Upper lobe of left lung (tissue), 6 donors: ENCODE measurements at regions not wholly inside any gene's neighbourhood (a gene's known extent, or its start where the extent isn't known, plus 50 kb on each side); places are given as distances from the start of the nearest gene placed in this dataset.

Source experiments
- ATAC-seq, 2 donors: fragments of 200-7000 bp; cut with Tn5 transposase; one replicate each; pipeline ENCODE4 v1.9.1; 2022; ENCODE audit warnings: mild to moderate bottlenecking in 2 of 2, moderate library complexity in 2 of 2; ENCODE audit not compliant: low FRiP score in 2 of 2
- DNase-seq, 2 donors: peaks; one replicate each; pipeline ENCODE4 v3.0.0-alpha.2; 2019 to 2020
- H3K27ac ChIP-seq, 4 donors: fragments of 200-600 bp; sonication (generic); one replicate each; pipeline ENCODE4 v1.5.1; 2016 to 2019
- H3K27me3 ChIP-seq, 4 donors: fragments of 200-600 bp; sonication (generic); one replicate each; pipeline ENCODE4 v1.5.1; 2017 to 2019
- H3K36me3 ChIP-seq, 4 donors: fragments of 200-600 bp; sonication (generic); one replicate each; pipeline ENCODE4 v1.5.1; 2016 to 2019
- H3K4me1 ChIP-seq, 4 donors: fragments of 200-600 bp; sonication (generic); one replicate each; pipeline ENCODE4 v1.5.1; 2018 to 2019
- H3K4me3 ChIP-seq, 4 donors: fragments of 200-600 bp; sonication (generic); one replicate each; pipeline ENCODE4 v1.5.1; 2017 to 2019; ENCODE audit warnings: mild to moderate bottlenecking in 2 of 4, moderate library complexity in 1 of 4
- H3K9me3 ChIP-seq, 4 donors: fragments of 200-600 bp; sonication (generic); one replicate each; pipeline ENCODE4 v1.5.1; 2018 to 2019
- EP300 ChIP-seq, 4 donors: sonication (generic); formaldehyde crosslinking; IDR thresholded peaks; one replicate each; pipeline ENCODE4 v1.5.1; 2017; ENCODE audit warnings: antibody characterized with exemption in 4 of 4, control low read depth in 2 of 4
- POLR2A ChIP-seq, 4 donors: fragments of 450-650 bp; IDR thresholded peaks; one replicate each; pipeline ENCODE4 v1.5.1; 2016 to 2017; ENCODE audit warnings: antibody characterized with exemption in 4 of 4, mild to moderate bottlenecking in 2 of 4
- POLR2AphosphoS5 ChIP-seq, 2 donors: sonication (generic); formaldehyde crosslinking; IDR thresholded peaks; one replicate each; pipeline ENCODE4 v1.5.1; 2017; ENCODE audit warnings: antibody characterized with exemption in 2 of 2
- WGBS, 2 donors: methylation state at CpG; one replicate each; pipeline ENCODE4 v1.1.5; 2017 to 2018; 5-methylcytosine and 5-hydroxymethylcytosine counted together
- TF ChIP-seq, protein P1 (sequence below), 6 experiments: fragments of 450-650 bp in 4 of 6; fragments of 200-600 bp in 2 of 6; sonication (generic) in 2 of 6; IDR thresholded peaks; one replicate each; pipeline ENCODE4 v1.5.1; 2016 to 2019; ENCODE audit warnings: antibody characterized with exemption in 6 of 6
- donor health status: DM: no; HTN: no; CAD: no; lungs with moderate emphysema.
- donor health status: DM: no; HTN: yes; CAD: no; lungs with severe emphysema.

DNA sequence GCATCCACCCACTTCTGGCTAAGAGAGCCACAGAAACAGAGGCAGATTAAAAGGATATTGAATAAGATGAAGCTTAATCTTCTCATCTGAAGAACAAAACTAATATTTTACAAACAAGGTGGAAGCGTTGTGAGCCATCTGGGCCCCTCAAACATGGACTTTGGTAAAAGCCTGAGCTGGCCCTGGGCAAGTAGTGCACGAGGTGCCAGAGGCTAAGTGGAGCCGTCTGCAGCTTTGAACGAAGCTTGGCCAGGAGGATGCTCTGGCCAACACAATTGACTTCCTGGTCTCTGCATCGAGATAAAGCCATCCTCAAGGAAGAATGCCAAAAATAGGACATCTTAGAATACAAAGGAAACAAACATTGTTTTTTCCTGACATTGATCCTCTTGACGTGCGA, 53.2 kb upstream of the PLEKHG1 start:
- Histone ChIP-seq H3K27ac (no peak overlapping the region), H3K36me3 (no peaks in the 10 kb centered on the region), H3K4me3 (no peak overlapping the region), H3K4me1 (peaks cover 0 to 13% (median 4%) of the 10 kb centered on the region in 4 donors), H3K27me3 (no peaks in the 10 kb centered on the region), H3K9me3 (no peaks in the 10 kb centered on the region)
- WGBS, 2 donors = 42 to 45% methylated on average over 7 of the region's 7 CpGs
- ATAC-seq (no peak), DNase-seq (no peak)
- TF ChIP-seq, protein P1, sequence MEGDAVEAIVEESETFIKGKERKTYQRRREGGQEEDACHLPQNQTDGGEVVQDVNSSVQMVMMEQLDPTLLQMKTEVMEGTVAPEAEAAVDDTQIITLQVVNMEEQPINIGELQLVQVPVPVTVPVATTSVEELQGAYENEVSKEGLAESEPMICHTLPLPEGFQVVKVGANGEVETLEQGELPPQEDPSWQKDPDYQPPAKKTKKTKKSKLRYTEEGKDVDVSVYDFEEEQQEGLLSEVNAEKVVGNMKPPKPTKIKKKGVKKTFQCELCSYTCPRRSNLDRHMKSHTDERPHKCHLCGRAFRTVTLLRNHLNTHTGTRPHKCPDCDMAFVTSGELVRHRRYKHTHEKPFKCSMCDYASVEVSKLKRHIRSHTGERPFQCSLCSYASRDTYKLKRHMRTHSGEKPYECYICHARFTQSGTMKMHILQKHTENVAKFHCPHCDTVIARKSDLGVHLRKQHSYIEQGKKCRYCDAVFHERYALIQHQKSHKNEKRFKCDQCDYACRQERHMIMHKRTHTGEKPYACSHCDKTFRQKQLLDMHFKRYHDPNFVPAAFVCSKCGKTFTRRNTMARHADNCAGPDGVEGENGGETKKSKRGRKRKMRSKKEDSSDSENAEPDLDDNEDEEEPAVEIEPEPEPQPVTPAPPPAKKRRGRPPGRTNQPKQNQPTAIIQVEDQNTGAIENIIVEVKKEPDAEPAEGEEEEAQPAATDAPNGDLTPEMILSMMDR (IDR thresholded peaks at IDR 0.05) = no peak
- TF ChIP-seq POLR2A (IDR thresholded peaks at IDR 0.05) (no peak), EP300 (IDR thresholded peaks at IDR 0.05) (no peak), POLR2AphosphoS5 (IDR thresholded peaks at IDR 0.05) (no peak)

DNA sequence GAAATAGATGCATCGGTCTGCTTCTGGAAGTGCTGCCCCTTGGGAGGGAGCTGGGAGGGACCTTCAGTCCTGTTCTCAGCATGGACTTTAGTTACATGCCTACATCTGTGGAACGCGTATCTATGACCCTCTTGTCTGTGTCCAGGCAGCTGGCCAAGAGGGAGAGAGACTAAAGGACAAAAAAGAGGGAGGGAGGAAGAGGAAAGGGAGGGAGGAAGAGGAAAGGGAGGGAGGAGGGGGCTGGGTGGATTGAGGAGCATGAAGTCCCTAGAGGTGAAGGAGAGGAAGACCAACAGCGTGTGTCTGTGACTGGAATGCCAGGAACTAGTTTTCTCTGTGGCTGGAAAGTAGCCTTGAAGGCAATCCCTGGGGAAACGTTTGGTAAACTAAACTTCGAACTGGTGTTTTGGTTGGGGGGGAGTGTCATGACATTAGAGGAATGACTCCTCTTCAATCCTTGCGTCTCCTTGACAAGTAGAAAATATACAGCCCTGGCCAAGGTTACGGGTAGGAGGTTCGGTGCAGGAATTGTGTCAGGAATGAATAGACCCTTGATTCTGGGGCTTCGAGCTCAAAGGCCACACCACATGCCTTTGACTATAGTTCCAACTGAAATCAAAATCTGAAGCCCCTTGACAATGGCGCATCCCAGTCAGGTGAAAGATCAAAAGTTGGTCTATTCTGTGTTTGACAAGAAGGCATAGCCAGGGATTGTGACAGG, 52.0 kb upstream of the PLEKHG1 start:
- Histone ChIP-seq H3K36me3 (no peaks in the 10 kb centered on the region), H3K4me1 (peaks cover 0 to 13% (median 4%) of the 10 kb centered on the region in 4 donors), H3K27ac (no peak overlapping the region), H3K9me3 (no peaks in the 10 kb centered on the region), H3K27me3 (no peaks in the 10 kb centered on the region), H3K4me3 (no peak overlapping the region)
- 59 to 66% methylated on average over 11 of the region's 11 CpGs for WGBS, 2 donors
- TF ChIP-seq EP300 (IDR thresholded peaks at IDR 0.05) = no peak
- TF ChIP-seq, protein P1 (IDR thresholded peaks at IDR 0.05) = no peak
- TF ChIP-seq POLR2A (IDR thresholded peaks at IDR 0.05) = no peak
- TF ChIP-seq POLR2AphosphoS5 (IDR thresholded peaks at IDR 0.05) = no peak
- ATAC-seq = no peak
- DNase-seq = no peak

DNA sequence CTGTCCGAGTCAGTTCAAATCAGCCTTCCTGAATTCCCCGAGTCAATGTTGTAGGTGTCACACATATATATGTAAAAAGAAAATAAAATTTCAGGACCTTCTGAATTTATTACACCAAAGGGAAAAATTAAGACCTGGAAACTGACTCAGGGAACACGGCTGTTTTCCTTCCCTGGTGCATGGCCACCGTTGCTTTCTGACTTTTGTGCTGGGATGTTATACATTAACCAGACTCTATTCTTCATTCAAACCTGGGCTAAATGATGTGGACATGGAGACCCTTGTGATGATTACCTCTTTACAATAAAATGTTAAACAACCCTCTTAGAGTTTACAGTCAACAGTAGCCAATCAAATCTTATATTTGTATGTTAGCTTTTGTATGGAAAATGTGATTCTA, 51.4 kb upstream of the PLEKHG1 start:
- 90 to 96% methylated on average over 4 of the region's 4 CpGs for WGBS, 2 donors
- no peaks in the 10 kb centered on the region for H3K36me3 ChIP-seq
- H3K9me3 ChIP-seq = no peaks in the 10 kb centered on the region
- H3K4me1 ChIP-seq = peaks cover 0 to 13% (median 4%) of the 10 kb centered on the region in 4 donors
- ATAC-seq (no peak), DNase-seq (no peak)
- no peak overlapping the region for H3K27ac ChIP-seq
- no peak overlapping the region for H3K4me3 ChIP-seq
- TF ChIP-seq, protein P1 (IDR thresholded peaks at IDR 0.05) = no peak
- TF ChIP-seq POLR2AphosphoS5 (IDR thresholded peaks at IDR 0.05) (no peak), EP300 (IDR thresholded peaks at IDR 0.05) (no peak), POLR2A (IDR thresholded peaks at IDR 0.05) (no peak)
- H3K27me3 ChIP-seq = no peaks in the 10 kb centered on the region

DNA sequence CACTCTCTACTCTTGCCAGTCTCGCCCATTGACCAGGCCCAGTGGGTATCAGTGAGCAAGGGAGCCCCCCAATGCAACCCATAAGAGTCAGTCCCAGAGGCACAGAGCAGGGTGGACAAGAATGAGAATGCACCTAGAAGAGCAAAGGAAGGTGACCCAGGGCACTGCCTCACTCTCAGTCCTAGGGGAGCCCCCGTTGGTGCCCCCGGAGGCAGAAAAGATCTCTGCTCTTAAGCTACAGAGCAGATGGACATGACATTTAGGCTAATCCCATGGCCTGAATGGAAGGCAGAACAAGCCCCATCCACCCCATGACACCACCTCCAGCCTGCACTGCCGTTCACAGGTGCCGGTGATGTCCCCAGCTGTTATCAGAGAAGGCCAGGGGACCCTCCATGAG, 50.7 kb upstream of the PLEKHG1 start:
- Histone ChIP-seq H3K27ac (no peak overlapping the region), H3K4me1 (peaks cover 0 to 13% (median 4%) of the 10 kb centered on the region in 4 donors), H3K9me3 (no peaks in the 10 kb centered on the region), H3K4me3 (no peak overlapping the region), H3K27me3 (no peaks in the 10 kb centered on the region), H3K36me3 (no peaks in the 10 kb centered on the region)
- DNase-seq (no peak), ATAC-seq (peak in 1 of 2 donors; percentile 31)
- 96 to 97% methylated on average over 2 to 5 of the region's 5 CpGs for WGBS, 2 donors
- no peak for TF ChIP-seq EP300 (IDR thresholded peaks at IDR 0.05)
- TF ChIP-seq POLR2AphosphoS5 (IDR thresholded peaks at IDR 0.05) = no peak
- TF ChIP-seq, protein P1 (IDR thresholded peaks at IDR 0.05) = no peak
- no peak for TF ChIP-seq POLR2A (IDR thresholded peaks at IDR 0.05)

DNA sequence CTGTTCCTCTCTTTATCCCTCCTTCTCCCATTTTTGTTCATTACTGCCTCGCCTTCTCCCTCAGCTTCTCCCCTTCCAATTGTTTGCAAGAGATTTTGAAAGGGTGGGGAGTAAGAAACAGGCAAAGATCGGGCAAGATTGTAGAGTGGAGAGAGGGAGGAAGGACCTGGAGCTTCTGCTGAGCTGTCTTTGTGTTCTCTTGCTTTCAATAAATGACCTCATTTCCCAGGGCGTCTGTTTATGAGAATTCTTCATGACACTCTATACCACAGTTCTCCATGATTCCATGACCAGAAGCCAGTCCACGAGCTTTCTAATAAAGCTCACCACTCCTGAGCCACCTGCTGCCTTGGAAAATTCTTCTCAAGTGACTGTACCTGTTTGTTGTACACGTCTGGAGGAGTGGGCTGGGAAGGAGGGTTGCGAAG, 50.0 kb upstream of the PLEKHG1 start:
- WGBS, 2 donors = 72 to 79% methylated on average over 6 of the region's 6 CpGs
- ATAC-seq (no peak), DNase-seq (no peak)
- TF ChIP-seq POLR2AphosphoS5 (IDR thresholded peaks at IDR 0.05) (no peak), EP300 (IDR thresholded peaks at IDR 0.05) (no peak), POLR2A (IDR thresholded peaks at IDR 0.05) (no peak)
- TF ChIP-seq, protein P1 (IDR thresholded peaks at IDR 0.05) = no peak
- Histone ChIP-seq H3K9me3 (no peaks in the 10 kb centered on the region), H3K4me3 (no peak overlapping the region), H3K27me3 (no peaks in the 10 kb centered on the region), H3K4me1 (peaks cover 0 to 13% (median 4%) of the 10 kb centered on the region in 4 donors), H3K27ac (no peak overlapping the region), H3K36me3 (no peaks in the 10 kb centered on the region)
